Effector CD4-positive, alpha-beta T cell (primary cell): ENCODE measurements at regions not wholly inside any gene's neighbourhood (a gene's known extent, or its start where the extent isn't known, plus 50 kb on each side); places are given as distances from the start of the nearest gene placed in this dataset.

ENCODE experiments used
- DNase-seq: peaks from one replicate; pipeline ENCODE4 v3.0.0-alpha.2; 2020

DNA sequence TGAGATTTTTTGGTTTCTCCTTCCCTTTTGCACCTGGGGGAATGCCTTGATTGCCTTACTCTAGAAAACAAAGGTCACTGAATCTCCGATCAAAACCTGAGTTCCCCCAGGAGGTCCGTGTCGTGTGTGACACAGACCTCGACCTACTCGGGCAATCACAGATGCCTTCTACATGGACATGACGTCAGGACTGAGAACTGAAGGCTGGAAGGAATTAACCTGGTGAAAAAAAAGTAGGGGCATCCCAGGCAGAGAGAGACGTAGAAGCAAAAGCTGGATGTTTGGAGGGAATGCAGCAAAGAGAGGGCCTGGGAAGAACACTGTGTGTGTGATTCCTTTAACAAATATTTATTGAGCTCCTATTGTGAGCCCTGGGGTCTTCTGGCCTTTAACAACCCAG is 178.0 kb downstream of the PRDM2 start:
- no peak for DNase-seq

- no peak for DNase-seq
Measured at GRCh38 chr1:13878451-13878850, 178.5 kb downstream of the PRDM2 start.

- DNase-seq, result no peak
Measured at GRCh38 chr1:13881385-13882088, 181.5 kb downstream of the PRDM2 start.

DNA sequence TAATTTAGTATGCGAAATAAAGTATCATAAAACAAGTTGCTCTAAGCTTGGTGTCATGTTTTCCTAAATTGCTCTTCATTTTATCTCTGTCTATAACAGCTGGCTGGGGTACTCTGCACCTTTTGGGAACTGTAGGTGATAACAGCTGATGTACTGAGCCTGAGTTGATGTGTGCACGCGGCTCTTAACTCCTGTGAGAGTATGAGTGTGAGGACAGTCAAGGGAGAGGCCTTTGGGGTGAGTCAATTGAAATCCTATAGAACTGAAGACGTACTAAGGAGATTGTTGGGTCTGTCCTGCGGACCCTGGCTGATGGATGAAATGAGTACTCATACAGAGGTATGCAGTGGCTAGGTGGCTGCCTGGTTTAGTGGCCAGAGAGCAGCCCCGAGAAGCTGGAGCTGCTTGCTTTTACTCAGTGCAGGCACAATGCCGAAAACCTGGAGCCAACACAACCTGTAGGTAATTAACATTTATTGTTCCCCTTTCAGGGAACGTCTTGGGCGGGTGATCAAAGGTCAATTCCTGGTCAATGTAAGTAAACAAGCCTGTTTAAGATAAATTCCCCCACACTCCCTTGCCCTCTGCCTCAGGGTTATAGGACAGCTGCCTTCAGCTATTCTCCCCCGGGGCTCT is 188.5 kb downstream of the PRDM2 start:
- DNase-seq, result no peak

GRCh38 chr1:13889495-13889894 is 189.5 kb downstream of the PRDM2 start:
- no peak for DNase-seq

DNA sequence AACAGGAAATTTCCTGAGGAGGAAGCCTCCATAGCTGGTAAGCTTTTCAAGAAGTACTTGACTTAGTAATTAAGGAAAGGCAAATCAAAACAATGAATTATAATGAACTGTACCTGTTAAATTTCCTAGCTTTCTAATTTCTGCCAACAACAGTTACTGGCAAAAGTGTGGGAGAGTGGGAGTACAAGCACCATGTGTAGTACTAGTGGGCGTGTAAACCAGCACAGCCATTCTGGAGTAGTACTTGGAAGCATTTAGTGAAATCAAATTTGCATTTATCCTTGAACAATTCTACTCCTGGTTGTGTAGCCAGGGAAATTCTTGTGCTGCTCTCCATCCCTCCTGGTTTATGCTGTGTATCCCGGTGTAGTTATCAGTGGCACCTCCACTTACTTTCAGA is 190.8 kb downstream of the PRDM2 start:
- DNase-seq, result no peak

DNA sequence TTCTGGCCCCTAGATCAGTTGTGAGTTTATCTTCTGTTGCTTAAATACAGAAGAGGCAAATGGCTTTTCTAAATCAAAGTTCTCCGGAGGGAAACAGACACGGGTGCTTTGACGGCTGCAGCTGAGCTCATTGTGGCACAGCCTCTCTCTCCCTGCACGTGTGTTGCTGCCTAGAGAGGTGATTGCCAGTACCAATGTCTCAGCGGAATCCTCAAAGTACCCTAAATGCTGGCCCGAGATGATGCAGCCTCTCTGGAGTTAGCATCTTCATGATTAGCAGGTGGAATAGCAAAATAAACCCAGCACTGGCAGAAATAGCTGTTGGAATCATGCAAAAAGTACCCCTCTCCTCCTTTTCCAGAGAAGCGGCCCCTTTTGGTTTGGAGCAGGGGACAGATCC is 192.2 kb downstream of the PRDM2 start:
- no peak for DNase-seq

DNA sequence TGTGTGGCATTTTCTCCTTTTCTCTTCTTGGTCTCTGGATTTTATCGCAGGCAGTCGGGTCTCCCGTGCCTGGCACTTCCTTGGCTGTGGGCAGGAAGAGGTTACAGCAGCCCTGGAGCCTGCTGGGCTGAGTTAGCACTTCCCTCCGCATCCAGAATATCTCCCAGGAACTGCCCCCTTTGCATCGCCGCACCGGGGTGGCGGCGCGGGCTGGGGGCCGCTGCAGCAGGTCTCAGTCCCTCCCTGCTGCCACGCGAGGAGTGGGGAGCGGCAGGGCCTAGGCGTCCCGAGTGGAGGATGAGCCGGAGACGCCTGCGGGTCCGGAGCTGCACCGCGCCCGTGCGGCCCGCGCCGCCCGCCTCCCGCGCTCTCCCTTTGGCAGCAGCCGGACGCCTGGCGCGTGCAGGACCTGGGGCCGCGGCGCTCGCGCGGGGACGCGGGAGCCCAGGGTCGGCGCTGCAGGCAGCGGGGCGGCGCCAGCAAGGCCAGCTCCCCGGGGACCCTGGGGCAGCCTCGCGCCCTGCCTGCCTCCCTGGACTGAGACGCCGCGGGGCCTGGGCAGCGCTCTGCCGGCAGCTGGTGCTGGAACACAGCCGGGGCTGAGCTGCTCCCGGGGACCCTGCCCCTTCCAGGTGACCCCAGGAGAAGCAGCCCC is 192.8 kb downstream of the PRDM2 start:
- no peak for DNase-seq

DNA sequence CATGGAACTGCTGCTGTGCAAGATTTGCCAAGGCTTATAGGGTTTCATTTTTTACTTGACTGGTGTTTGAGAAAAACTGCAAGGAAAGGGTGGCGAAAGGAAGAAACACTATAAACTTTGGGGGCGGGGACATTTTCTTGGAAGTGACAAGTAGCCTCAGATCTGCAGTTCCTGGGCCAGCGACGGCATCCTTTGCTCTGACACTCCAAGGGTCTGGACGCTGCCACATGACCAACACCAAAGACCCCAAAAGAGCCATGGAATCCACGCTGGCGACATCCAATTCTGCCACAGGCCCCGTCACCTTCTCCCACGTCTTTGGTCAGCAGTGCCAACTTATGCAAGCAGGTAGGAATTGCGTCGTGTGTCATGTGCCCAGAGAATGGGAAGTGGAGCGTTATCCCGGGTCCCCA is 193.4 kb downstream of the PRDM2 start:
- no peak for DNase-seq

DNA sequence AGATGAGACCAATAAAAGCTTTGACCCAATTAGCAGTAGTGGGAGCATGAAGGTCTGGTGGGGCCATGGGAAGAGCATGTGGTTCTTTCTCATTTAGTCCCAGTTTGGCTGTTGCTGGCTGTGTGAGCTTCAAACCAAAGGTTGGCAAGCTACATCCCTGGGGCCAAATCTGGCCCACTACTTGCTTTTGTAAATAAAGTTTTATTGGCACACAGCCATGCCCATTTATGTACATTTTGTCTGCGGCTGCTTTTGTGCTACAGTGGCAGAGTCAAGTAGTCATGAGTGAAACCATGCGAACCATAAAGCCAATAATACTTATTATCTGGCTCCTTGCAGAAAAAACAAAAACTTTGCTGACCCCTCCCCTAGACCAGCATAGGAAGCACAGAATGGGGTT is 196.9 kb downstream of the PRDM2 start:
- DNase-seq, result no peak

DNA sequence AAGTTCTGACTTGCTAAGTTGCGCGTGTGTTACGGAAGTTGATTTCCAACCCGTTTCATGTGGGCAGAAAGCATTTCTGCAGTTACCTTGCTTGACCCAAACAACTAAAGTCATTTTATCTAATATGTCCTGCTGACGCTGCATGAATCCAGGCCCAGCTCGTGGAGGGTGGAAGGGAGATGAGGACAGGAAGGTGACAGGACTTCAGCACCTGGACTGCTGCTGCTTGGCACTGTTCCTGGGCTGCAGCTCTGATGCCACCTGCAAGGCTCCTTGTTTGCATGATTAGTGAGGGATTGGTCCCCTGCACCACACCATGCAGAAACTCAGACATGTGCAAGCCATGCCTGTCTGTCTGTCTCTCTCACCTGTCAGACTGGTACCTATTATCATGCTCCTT is 198.4 kb downstream of the PRDM2 start:
- no peak for DNase-seq

DNA sequence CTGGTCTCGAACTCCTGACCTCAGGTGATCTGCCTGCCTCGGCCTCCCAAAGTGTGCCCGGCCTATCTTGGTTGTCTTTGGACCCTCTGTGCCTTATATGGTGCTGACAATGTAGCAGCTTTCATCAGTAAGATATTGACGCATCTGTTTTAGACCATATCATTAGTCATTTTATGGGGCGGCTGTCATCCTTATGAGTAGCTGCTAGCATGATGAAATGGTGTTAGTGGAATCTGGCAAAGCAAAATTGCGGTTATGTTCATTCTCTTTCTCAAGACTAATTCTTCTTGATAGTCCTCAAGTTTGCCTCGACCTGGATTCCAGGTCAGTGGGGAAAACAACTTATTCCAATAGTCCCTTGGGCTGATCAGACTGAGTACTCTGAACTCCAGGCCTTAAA is 199.9 kb downstream of the PRDM2 start:
- no peak for DNase-seq

DNA sequence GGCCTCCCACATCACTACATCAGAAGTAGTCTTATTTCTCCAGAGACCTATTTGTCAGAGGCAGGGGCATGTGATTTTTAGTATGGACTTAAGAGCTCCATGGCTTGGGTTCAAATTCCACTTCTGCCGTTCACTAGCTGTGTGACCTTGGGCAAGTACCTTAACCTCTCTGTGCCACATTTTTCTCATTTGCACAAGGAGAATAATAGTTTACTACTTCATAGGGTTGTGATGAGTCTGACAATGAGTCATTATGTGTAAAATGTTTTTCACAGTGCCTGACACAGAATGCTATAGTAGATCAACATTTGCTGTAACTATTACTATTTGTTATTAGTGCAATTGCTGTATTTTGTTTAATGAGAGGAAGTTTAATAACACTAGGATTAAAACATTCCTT is 200.6 kb downstream of the PRDM2 start:
- no peak for DNase-seq

GRCh38 chr1:13901039-13901438 is 201.1 kb downstream of the PRDM2 start:
- DNase-seq, result no peak

DNA sequence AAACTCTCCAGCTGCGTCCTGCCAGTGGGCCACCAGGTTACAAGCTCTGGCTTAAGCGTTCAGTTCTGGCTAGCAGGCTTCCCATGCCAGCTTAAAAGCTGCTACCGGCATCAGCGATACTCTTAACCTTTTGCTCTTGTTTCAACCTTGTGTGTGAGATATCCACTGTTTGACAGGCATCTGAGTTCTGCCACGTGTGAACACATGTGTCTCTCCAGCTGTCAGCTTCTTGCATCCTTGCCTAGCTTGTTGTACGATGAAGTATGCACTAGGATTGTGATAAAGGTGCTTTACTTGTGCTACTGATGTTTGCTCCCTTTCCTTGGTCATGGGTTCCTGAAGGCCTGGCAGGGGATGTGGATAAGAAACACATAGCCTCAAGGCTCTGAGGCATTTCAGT is 201.6 kb downstream of the PRDM2 start:
- no peak for DNase-seq

GRCh38 chr1:13908128-13908527 is 208.1 kb downstream of the PRDM2 start:
- no peak for DNase-seq

GRCh38 chr1:13911697-13912619 is 212.0 kb downstream of the PRDM2 start:
- no peak for DNase-seq

GRCh38 chr1:13913396-13913795 is 213.4 kb downstream of the PRDM2 start:
- no peak for DNase-seq

DNA sequence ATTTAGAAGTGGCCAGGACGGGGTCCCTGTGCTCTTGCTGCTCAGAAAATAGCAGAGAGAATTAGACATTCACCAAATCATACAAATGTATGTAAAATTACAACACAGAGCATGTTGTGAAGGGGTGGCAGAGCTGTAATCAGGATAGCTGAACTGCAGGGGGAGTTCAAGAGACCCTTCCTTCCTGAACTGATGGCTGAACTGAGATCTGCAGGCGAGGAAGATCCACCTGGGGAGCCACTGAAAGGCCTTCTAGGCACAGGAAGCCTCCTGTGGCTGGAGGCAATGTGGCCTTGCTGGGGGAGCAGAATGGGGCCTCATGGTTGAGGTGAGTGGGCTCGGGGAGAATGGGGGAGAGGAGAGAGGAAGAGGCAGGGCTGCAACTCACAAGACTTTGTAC is 216.5 kb downstream of the PRDM2 start:
- DNase-seq, result no peak

DNA sequence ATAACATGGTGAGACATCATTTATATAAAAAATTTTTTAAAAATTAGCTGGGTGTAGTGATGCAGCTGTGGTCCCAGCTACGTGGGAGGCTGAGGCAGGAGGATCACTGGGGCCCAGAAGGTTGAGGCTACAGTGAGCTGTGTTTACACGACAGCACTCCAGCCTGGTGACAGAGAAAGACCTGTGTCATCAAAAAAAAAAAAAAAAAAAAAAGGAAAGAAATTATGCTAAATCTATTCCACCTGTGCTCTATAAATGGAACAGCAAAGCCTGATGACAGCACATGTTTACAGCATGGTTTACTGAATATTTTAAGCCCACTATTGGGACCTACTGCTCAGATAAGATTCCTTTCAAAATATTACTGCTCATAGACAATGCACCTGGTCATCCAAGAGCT is 217.6 kb downstream of the PRDM2 start:
- no peak for DNase-seq

DNA sequence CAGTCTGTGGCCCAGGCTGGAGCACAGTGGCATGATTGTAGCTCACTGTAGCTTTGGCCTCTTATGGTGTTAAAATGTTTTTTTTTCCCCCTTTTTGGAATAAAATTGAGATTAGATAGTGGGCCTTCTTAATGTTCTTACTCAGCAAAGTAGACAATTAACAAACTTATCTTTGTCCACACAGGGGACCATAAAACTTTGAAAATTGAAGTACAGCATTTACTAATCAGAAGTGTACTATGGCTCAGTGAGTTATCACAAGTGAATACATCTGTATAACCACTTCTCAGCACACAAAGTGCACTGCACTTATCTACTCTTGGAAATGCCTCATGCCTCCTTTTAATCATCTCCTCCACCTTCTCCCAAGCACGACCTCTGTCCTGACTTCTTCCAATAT is 218.9 kb downstream of the PRDM2 start:
- no peak for DNase-seq

DNA sequence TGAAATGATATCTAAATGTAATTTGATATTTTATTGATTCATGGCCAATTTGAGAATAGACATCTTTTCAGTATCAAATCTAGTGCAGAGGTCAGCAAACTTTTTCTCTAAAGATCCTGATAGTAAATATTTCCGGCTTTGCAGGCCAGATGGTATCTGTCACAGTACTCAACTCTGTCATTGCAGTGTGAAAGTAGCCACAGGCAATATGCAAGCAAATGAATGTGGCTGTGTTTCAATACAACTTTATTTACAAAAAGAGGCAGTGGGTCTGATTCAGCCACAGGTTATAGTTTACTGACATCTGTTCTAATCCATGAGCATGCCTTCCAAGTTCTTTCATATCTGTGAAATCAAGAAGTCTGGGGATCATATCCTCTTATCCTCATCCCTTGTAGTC is 221.2 kb downstream of the PRDM2 start:
- no peak for DNase-seq

DNA sequence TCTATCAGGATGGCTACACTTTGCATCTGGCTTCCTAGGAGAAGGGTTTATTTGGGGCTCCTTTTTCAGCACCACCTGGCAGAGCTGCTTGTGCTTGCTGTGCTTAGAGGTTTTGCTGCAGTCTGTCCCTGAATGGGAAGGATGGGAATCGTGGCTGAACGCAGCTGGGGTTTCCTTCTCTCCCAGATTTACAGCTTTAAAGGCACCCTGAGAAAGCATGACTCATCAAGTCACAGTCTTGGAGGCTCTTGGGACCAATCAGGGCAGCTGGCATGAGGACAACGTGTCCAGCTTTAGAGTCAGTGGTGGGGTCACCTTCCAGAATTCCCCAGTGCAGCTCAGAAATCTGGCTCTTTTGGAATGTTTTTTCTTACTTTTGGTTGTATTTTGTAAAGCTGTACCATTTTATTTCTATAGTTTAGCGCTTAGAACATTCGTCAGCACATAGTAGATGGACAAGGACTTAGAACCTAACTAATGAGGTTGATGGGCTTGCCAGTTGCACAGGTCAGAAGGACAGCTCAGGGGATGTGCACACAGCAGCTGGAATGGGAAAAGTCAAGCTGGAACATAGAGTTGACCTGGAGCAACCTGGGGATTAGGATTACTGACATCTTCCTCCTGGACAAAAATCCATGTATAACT is 222.6 kb downstream of the PRDM2 start:
- no peak for DNase-seq
